HG03565 (cell line): ENCODE measurements at regions not wholly inside any gene's neighbourhood (a gene's known extent, or its start where the extent isn't known, plus 50 kb on each side); places are given as distances from the start of the nearest gene placed in this dataset.

ENCODE experiments used
- ATAC-seq: cut with Tn5 transposase; IDR thresholded peaks from one replicate; pipeline ENCODE4 v1.9.1; 2021; ENCODE audit warnings: mild to moderate bottlenecking, moderate library complexity; ENCODE audit not compliant: unreplicated experiment

DNA sequence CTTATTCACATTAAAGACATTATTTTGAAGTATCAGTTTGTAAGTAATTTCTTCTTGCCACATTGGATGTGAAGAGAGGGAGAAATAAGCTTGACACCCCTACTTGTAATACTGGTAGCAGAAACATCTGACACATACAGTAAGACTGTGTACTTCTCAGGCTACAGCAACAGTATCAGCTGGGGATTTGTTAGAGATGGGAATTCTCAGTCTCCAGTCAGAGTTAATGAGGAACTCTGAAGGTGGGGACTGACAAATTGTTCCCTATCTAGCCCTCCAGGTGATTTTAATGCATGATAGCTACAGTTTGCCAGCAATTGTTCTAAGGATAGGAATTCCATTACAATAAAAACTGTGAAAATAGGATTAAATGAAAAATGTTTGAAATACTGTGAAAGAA lies 524.8 kb downstream of the PRR16 start:
- ATAC-seq, result no peak

DNA sequence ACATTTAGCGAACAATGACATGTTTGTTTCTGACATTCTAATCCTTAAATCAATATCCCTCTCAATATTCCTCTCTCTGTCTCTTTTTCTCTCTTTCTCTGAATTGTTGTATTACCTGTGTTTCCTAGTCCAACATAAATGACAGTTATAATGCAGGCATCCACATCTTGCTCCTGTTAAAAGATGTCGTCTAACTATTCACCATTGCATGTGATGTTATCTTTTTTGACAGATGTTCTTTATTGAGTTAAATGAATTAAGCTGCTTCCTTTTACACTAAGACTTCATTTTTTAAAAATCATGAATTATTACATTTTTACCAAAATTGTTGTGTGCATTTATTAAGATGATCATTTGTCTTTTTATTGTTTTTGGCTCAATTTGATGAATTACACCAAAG lies 527.5 kb downstream of the PRR16 start:
- ATAC-seq, result no peak

DNA sequence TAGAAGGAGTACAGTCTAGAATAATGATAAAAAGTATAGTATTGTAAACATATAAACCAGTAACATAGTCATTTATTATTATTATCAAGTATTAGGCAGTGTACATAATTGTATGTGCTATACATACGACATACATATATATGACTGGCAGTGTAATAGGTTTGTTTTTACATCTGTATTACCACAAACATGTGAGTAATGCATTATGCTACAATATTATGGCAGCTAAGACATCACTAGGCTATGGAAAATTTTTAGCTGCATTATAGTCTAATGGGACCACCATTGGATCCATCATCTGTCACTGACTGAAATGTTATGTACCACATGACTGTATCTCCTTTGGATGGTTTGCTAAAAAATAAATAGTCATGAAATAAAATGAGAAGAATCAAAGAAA lies 530.0 kb downstream of the PRR16 start:
- no peak for ATAC-seq

DNA sequence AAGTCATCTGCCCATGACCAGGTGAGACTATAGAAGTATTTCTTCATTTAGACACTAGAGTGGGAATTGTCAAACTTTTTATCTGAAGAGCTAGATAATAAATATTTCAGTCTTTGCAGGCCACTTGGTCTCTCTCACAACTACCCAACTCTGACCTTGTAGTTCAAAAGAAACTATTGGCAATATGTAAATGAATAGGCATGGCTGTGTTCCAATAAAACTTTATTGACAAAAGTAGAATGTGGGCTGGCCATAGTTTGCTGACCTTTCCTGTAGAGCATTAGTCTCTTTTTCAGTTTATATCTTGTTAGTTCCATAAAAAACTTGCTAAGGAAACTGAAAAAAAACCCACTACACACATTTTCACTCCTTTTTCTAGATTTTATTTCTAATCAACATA lies 535.5 kb downstream of the PRR16 start:
- no peak for ATAC-seq

- no peak for ATAC-seq
Measured at GRCh38 chr5:121006217-121006616, 542.1 kb downstream of the PRR16 start.

GRCh38 chr5:121008041-121008440 lies 543.9 kb downstream of the PRR16 start:
- ATAC-seq, result no peak

- no peak for ATAC-seq
Measured at GRCh38 chr5:121009058-121009457, 545.0 kb downstream of the PRR16 start.

DNA sequence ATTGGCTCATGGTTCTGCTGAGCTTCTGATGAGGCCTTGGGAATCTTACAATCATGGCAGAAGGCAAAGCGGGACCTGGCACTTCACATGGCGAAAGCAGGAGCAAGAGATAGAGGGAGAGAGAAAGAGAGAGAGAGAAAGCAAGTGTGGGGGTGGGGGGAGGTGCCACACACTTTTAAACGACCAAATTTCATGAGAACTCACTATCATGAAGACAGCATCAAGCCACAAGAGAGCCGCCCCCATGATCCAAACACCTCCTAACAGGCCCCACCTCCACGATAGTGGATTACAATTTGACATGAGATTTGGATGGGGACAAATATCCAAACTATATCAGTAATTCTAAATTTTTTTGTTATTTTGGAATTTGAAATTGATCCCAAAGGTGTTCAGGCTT lies 553.9 kb downstream of the PRR16 start:
- ATAC-seq, result no peak

- ATAC-seq, result no peak
Measured at GRCh38 chr5:121019106-121019505, 555.0 kb downstream of the PRR16 start.

DNA sequence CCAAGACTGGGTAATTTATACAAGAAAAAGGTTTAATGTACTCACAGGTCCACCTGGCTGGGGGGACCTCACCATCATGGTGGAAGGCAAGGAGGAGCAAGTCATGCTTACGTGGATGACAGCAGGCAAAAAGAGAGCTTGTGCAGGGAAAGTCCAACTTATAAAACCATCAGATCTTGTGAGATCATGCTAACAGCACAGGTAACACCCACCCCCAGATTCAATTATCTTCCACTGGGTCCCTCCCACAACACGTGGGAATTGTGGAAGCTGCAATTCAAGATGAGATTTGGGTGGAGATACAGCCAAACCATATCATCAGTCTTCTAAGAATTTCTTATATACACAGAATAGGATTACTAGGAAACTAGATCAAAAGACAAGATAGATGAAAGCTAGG lies 555.6 kb downstream of the PRR16 start:
- no peak for ATAC-seq

DNA sequence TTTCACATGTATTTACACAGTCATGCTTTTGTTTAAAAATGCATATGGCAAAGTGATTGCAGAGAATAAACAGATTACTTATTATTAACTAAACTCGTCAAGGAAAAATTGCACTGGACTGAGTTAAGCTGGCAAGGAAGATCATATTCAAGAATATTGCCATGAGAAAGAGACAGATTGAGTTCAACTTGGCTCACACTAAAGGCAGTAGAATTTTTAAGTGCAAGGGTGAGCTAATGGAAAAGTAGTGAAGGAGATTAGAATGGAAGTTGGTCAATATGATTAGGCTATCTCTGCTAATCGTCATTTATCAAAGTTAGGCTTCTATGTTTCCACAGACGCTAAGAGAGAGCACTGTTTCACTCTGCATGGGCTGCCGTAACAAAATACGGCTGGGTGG lies 557.6 kb downstream of the PRR16 start:
- ATAC-seq, result no peak

- ATAC-seq, result no peak
Measured at GRCh38 chr5:121024416-121025311, 560.6 kb downstream of the PRR16 start.

- no peak for ATAC-seq
Measured at GRCh38 chr5:121025671-121026070, 561.6 kb downstream of the PRR16 start.

- no peak for ATAC-seq
Measured at GRCh38 chr5:121027636-121028035, 563.5 kb downstream of the PRR16 start.

DNA sequence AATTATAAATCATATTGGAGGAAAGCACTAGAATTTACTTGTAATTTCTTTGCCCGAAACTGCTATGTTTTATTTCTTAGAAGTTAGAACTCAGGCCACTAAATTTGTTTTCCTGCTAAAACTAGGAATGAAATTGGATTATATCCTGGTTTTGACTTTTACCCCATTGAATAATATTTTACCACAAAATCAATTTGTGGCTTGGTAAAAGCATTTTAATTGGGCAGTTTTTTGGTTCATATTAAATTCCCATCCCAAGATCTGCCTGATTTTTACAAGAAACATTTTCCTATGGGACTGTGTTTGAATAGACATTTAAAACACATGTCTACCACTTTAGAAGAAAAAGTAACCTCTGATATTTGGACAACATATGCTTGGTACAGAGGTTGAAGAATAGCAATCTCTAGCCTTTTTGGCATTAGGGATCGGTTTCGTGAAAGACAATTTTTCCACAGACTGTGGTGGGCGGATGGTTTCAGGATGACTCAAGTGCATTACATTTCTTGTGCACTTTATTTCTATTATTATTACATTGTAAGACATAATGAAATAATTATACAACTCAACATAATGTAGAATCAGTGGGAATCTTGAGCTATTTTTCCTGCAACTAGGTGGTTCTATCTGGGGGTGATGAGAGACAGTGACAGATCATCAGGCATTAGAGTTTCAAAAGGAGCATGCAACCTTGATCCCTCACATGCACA lies 565.6 kb downstream of the PRR16 start:
- no peak for ATAC-seq

GRCh38 chr5:121031491-121031890 lies 567.4 kb downstream of the PRR16 start:
- ATAC-seq, result no peak

DNA sequence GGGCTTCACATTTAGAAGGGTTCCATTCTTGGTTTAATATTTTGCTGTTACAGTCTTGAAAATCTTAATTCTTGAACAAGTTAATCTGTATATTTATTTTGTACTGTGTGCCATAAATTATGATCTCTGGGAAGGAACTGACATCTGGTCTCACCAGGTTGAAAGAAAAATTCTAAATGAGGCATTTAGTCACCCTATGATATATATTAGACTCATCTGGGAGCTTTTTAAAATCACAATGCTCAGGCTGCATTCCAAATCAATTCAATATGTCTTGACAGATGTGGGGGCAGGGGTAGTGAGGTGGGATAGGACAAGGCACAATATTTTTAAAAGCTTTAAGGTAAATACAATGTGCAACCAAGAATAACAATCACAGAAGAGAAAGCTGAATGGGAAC lies 569.2 kb downstream of the PRR16 start:
- ATAC-seq, result no peak

DNA sequence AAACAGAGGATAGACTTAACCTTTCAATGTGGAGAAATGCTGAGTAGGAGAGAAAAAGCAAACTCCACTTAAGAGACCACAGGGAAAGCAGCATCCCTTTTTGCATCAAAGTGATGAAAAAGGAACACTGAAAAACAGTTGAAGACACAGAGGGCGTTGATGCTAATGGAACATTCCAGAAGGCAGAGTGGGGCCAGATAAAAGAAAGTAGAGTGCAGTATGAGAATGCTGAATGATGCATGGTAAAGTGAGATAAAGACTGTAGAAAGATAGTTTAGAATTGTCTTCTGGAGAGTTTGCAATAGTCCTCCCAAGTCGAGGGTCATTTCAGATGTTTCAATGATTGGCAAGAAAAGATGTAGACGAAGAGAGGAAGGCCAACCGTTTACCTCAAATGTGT lies 574.3 kb downstream of the PRR16 start:
- ATAC-seq, result no peak

DNA sequence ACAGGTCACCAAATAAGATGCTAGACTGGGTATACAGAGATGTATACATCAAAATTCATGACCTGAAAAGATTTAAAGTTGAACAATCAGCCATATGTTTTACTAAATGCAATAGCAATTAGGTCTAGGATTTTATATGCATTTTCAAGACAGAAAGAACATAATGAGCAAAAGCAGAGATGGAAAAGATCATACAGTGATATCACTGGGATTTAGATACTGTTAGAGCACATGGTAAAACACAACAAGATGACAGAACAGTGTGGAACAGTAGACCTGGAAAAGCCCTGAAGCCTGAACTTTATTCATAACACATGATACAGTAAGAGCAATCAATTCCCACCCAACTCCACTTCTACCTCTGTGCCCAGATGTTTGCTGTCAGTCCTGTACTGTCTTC lies 585.9 kb downstream of the PRR16 start:
- no peak for ATAC-seq

DNA sequence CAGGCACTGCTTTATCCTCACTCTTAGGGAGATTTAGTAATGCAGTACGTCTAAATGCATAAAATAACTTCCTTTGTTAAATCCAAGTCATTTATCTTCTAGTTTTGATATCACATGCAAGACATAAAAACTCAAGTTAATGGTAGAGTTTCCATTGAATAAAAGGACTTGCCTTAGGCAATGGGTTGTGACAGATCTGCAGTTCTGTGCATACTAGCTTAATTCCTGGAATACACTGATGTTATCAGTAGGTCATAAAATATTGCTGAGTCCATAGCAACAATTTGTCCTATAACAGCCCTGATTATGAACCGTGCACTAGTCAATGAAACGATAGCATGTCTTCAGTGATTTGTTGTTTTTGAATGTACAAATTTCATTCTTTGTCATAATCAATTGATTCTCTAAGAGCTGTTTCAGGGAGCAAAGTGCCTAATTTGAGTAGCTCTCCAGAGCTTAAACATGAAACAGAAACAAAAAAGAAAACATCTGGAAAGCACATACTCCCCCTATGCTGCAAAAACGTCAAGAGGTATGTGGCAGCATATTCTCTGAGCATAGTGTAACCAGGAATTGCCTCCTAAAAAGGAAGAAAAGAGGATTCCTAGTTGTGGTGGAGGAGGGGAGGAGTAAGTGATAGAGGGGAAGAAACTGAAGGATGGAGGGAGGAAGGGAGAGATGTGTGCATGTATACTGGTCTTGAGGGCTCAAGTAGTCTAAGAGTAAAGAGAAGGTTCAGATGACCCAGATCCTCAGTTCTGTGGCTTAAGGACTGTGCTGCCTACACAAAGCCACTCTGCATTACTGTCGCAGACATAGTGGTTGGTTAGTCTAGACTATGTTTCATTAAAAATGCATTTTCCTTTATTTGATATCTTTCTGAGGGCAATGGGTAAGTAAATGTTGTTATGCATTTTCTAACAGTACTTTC lies 589.2 kb downstream of the PRR16 start:
- no peak for ATAC-seq

DNA sequence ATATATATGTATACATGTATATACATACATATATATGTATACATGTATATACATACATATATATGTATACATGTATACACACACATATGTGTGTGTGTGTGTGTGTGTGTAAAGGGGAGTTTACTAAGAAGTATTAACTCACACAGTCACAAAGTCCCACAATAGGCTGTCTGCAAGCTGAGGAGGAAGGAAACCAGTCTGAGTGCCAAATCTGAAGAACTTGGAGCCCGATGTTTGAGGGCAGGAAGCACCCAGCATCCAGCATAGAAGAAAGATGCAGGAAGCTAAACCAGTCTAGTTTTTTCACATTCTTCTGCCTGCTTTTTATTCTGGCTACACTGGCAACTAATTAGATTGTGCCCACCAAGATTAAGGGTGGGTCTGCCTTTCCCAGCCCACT lies 591.5 kb downstream of the PRR16 start:
- no peak for ATAC-seq
